ENCODE measurements at regions not wholly inside any gene's neighbourhood (a gene's known extent, or its start where the extent isn't known, plus 50 kb on each side); places are given as distances from the start of the nearest gene placed in this dataset.

GRCh38 chr6:6922166-6922565 lies 185.6 kb upstream of the RREB1 start:
- 75% methylated on average over 1 of the region's 1 CpG; no CpG with 5 or more reads in 1 of the 2 experiments for WGBS, 2 experiments (ENCODE audit: insufficient coverage in 2 of 2)
- H3K36me3 ChIP-seq (ENCODE audit: control insufficient read depth, insufficient read depth, low read length): no peaks in the 10 kb centered on the region
- H3K4me3 ChIP-seq (ENCODE audit: extremely low read depth, insufficient read depth, low read length, poor library complexity, severe bottlenecking): no peak overlapping the region
- peaks cover 7% of the 10 kb centered on the region for H3K4me1 ChIP-seq (ENCODE audit: control insufficient read depth, insufficient read depth, low read length, poor library complexity, severe bottlenecking)
- no peak overlapping the region for H3K27ac ChIP-seq (ENCODE audit: low read depth, low read length, severe bottlenecking)
- no peaks in the 10 kb centered on the region for H3K9me3 ChIP-seq (ENCODE audit: control insufficient read depth, low read length)

- Histone ChIP-seq H3K36me3 (ENCODE audit: control insufficient read depth, insufficient read depth, low read length) (no peaks in the 10 kb centered on the region), H3K27ac (ENCODE audit: low read depth, low read length, severe bottlenecking) (no peak overlapping the region), H3K4me3 (ENCODE audit: extremely low read depth, insufficient read depth, low read length, poor library complexity, severe bottlenecking) (no peak overlapping the region), H3K9me3 (ENCODE audit: control insufficient read depth, low read length) (no peaks in the 10 kb centered on the region), H3K4me1 (ENCODE audit: control insufficient read depth, insufficient read depth, low read length, poor library complexity, severe bottlenecking) (peaks cover 7% of the 10 kb centered on the region)
- WGBS, 2 experiments (ENCODE audit: insufficient coverage in 2 of 2): 67 to 100% methylated on average over 1 of the region's 5 CpGs
Observed at GRCh38 chr6:6923605-6924004, 184.2 kb upstream of the RREB1 start.

GRCh38 chr6:6924708-6925107 lies 183.1 kb upstream of the RREB1 start:
- Histone ChIP-seq H3K4me3 (ENCODE audit: extremely low read depth, insufficient read depth, low read length, poor library complexity, severe bottlenecking) (no peak overlapping the region), H3K4me1 (ENCODE audit: control insufficient read depth, insufficient read depth, low read length, poor library complexity, severe bottlenecking) (peaks cover 7% of the 10 kb centered on the region), H3K36me3 (ENCODE audit: control insufficient read depth, insufficient read depth, low read length) (no peaks in the 10 kb centered on the region), H3K9me3 (ENCODE audit: control insufficient read depth, low read length) (no peaks in the 10 kb centered on the region), H3K27ac (ENCODE audit: low read depth, low read length, severe bottlenecking) (no peak overlapping the region)
- WGBS, 2 experiments (ENCODE audit: insufficient coverage in 2 of 2): 88 to 94% methylated on average over 5 of the region's 5 CpGs

- 94% methylated on average over 6 to 7 of the region's 10 CpGs for WGBS, 2 experiments (ENCODE audit: insufficient coverage in 2 of 2)
- Histone ChIP-seq H3K27ac (ENCODE audit: low read depth, low read length, severe bottlenecking) (no peak overlapping the region), H3K4me1 (ENCODE audit: control insufficient read depth, insufficient read depth, low read length, poor library complexity, severe bottlenecking) (peaks cover 15% of the 10 kb centered on the region)
Observed at GRCh38 chr6:6925391-6926164, 182.2 kb upstream of the RREB1 start.

GRCh38 chr6:6926856-6927255 lies 180.9 kb upstream of the RREB1 start:
- peaks cover 16% of the 10 kb centered on the region for H3K4me1 ChIP-seq (ENCODE audit: control insufficient read depth, insufficient read depth, low read length, poor library complexity, severe bottlenecking)
- WGBS, 2 experiments (ENCODE audit: insufficient coverage in 2 of 2): 76 to 82% methylated on average over 4 to 7 of the region's 7 CpGs
- no peaks in the 10 kb centered on the region for H3K9me3 ChIP-seq (ENCODE audit: control insufficient read depth, low read length)
- no peak overlapping the region for H3K4me3 ChIP-seq (ENCODE audit: extremely low read depth, insufficient read depth, low read length, poor library complexity, severe bottlenecking)
- H3K36me3 ChIP-seq (ENCODE audit: control insufficient read depth, insufficient read depth, low read length): no peaks in the 10 kb centered on the region
- no peak overlapping the region for H3K27ac ChIP-seq (ENCODE audit: low read depth, low read length, severe bottlenecking)

More at GRCh38 chr6:6925391-6926164, 182.2 kb upstream of the RREB1 start:
- Histone ChIP-seq H3K36me3 (ENCODE audit: control insufficient read depth, insufficient read depth, low read length) (no peaks in the 10 kb centered on the region), H3K9me3 (ENCODE audit: control insufficient read depth, low read length) (no peaks in the 10 kb centered on the region), H3K4me3 (ENCODE audit: extremely low read depth, insufficient read depth, low read length, poor library complexity, severe bottlenecking) (no peak overlapping the region)

- Histone ChIP-seq H3K36me3 (ENCODE audit: control insufficient read depth, insufficient read depth, low read length) (no peaks in the 10 kb centered on the region), H3K4me3 (ENCODE audit: extremely low read depth, insufficient read depth, low read length, poor library complexity, severe bottlenecking) (no peak overlapping the region), H3K27ac (ENCODE audit: low read depth, low read length, severe bottlenecking) (no peak overlapping the region), H3K4me1 (ENCODE audit: control insufficient read depth, insufficient read depth, low read length, poor library complexity, severe bottlenecking) (peaks cover 16% of the 10 kb centered on the region), H3K9me3 (ENCODE audit: control insufficient read depth, low read length) (no peaks in the 10 kb centered on the region)
- WGBS, 2 experiments (ENCODE audit: insufficient coverage in 2 of 2): 82 to 83% methylated on average over 17 to 20 of the region's 20 CpGs
Observed at GRCh38 chr6:6927521-6928361, 180.0 kb upstream of the RREB1 start.

- Histone ChIP-seq H3K9me3 (ENCODE audit: control insufficient read depth, low read length) (no peaks in the 10 kb centered on the region), H3K36me3 (ENCODE audit: control insufficient read depth, insufficient read depth, low read length) (no peaks in the 10 kb centered on the region), H3K4me3 (ENCODE audit: extremely low read depth, insufficient read depth, low read length, poor library complexity, severe bottlenecking) (no peak overlapping the region), H3K4me1 (ENCODE audit: control insufficient read depth, insufficient read depth, low read length, poor library complexity, severe bottlenecking) (peaks cover 16% of the 10 kb centered on the region), H3K27ac (ENCODE audit: low read depth, low read length, severe bottlenecking) (no peak overlapping the region)
- WGBS, 2 experiments (ENCODE audit: insufficient coverage in 2 of 2): 86 to 90% methylated on average over 6 to 8 of the region's 9 CpGs
Observed at GRCh38 chr6:6930223-6930880, 177.4 kb upstream of the RREB1 start.

- H3K4me1 ChIP-seq (ENCODE audit: control insufficient read depth, insufficient read depth, low read length, poor library complexity, severe bottlenecking): peaks cover 10% of the 10 kb centered on the region
- H3K9me3 ChIP-seq (ENCODE audit: control insufficient read depth, low read length): no peaks in the 10 kb centered on the region
- no peaks in the 10 kb centered on the region for H3K36me3 ChIP-seq (ENCODE audit: control insufficient read depth, insufficient read depth, low read length)
- WGBS, 2 experiments (ENCODE audit: insufficient coverage in 2 of 2): 86 to 87% methylated on average over 9 of the region's 9 CpGs
- H3K4me3 ChIP-seq (ENCODE audit: extremely low read depth, insufficient read depth, low read length, poor library complexity, severe bottlenecking): no peak overlapping the region
- no peak overlapping the region for H3K27ac ChIP-seq (ENCODE audit: low read depth, low read length, severe bottlenecking)
Observed at GRCh38 chr6:6931071-6932025, 176.4 kb upstream of the RREB1 start.

- no peaks in the 10 kb centered on the region for H3K36me3 ChIP-seq (ENCODE audit: control insufficient read depth, insufficient read depth, low read length)
- peaks cover 9% of the 10 kb centered on the region for H3K4me1 ChIP-seq (ENCODE audit: control insufficient read depth, insufficient read depth, low read length, poor library complexity, severe bottlenecking)
- whole genome bisulfite sequencing, 2 experiments (ENCODE audit: insufficient coverage in 2 of 2): 43 to 83% methylated on average over 1 to 4 of the region's 4 CpGs
- no peak overlapping the region for H3K4me3 ChIP-seq (ENCODE audit: extremely low read depth, insufficient read depth, low read length, poor library complexity, severe bottlenecking)
- H3K27ac ChIP-seq (ENCODE audit: low read depth, low read length, severe bottlenecking): no peak overlapping the region
- H3K9me3 ChIP-seq (ENCODE audit: control insufficient read depth, low read length): no peaks in the 10 kb centered on the region
Observed at GRCh38 chr6:6932341-6932740, 175.4 kb upstream of the RREB1 start.

- Histone ChIP-seq H3K9me3 (ENCODE audit: control insufficient read depth, low read length) (no peaks in the 10 kb centered on the region), H3K36me3 (ENCODE audit: control insufficient read depth, insufficient read depth, low read length) (no peaks in the 10 kb centered on the region), H3K27ac (ENCODE audit: low read depth, low read length, severe bottlenecking) (no peak overlapping the region), H3K4me3 (ENCODE audit: extremely low read depth, insufficient read depth, low read length, poor library complexity, severe bottlenecking) (no peak overlapping the region), H3K4me1 (ENCODE audit: control insufficient read depth, insufficient read depth, low read length, poor library complexity, severe bottlenecking) (peaks cover 9% of the 10 kb centered on the region)
- 47 to 83% methylated on average over 1 to 2 of the region's 7 CpGs for WGBS, 2 experiments (ENCODE audit: insufficient coverage in 2 of 2)
Observed at GRCh38 chr6:6932968-6933367, 174.8 kb upstream of the RREB1 start.

Measured in mesodermal cell (in vitro differentiated cells).